Activated naive CD4-positive, alpha-beta T cell treated with anti-CD3 and anti-CD28 coated beads, Interleukin-2, amount 50 U/mL, for 24 hours (primary cell): ENCODE measurements at regions not wholly inside any gene's neighbourhood (a gene's known extent, or its start where the extent isn't known, plus 50 kb on each side); places are given as distances from the start of the nearest gene placed in this dataset.

Source experiments
- H3K27ac Mint-ChIP-seq: one replicate; pipeline ENCODE4 v1.8.0; 2021; ENCODE audit warnings: mild to moderate bottlenecking, mixed read lengths
- H3K27me3 Mint-ChIP-seq: one replicate; pipeline ENCODE4 v1.8.0; 2021; ENCODE audit warnings: mixed read lengths
- H3K36me3 Mint-ChIP-seq: one replicate; pipeline ENCODE4 v1.8.0; 2021; ENCODE audit warnings: mixed read lengths
- H3K4me1 Mint-ChIP-seq: one replicate; pipeline ENCODE4 v1.8.0; 2021; ENCODE audit warnings: mixed read lengths
- H3K4me3 Mint-ChIP-seq: one replicate; pipeline ENCODE4 v1.8.0; 2021; ENCODE audit warnings: mild to moderate bottlenecking, mixed read lengths
- H3K9me3 Mint-ChIP-seq: one replicate; pipeline ENCODE4 v1.8.0; 2021; ENCODE audit warnings: mixed read lengths

GRCh38 chr13:56332671-56333070 is 808.0 kb upstream of the PRR20A start:
- H3K9me3 Mint-ChIP-seq: no peaks in the 10 kb centered on the region

GRCh38 chr13:56335775-56336174 is 804.9 kb upstream of the PRR20A start:
- H3K36me3 Mint-ChIP-seq: no peaks in the 10 kb centered on the region
- no peaks in the 10 kb centered on the region for H3K4me1 Mint-ChIP-seq
- no peak overlapping the region for H3K27ac Mint-ChIP-seq
- no peak overlapping the region for H3K4me3 Mint-ChIP-seq
- H3K9me3 Mint-ChIP-seq: peaks cover 7% of the 10 kb centered on the region
- no peaks in the 10 kb centered on the region for H3K27me3 Mint-ChIP-seq

More at GRCh38 chr13:56332671-56333070, 808.0 kb upstream of the PRR20A start:
- no peaks in the 10 kb centered on the region for H3K36me3 Mint-ChIP-seq
- H3K27ac Mint-ChIP-seq: no peak overlapping the region
- H3K4me3 Mint-ChIP-seq: no peak overlapping the region
- no peaks in the 10 kb centered on the region for H3K4me1 Mint-ChIP-seq
- H3K27me3 Mint-ChIP-seq: no peaks in the 10 kb centered on the region

GRCh38 chr13:56338421-56338820 is 802.3 kb upstream of the PRR20A start:
- H3K4me3 Mint-ChIP-seq: no peak overlapping the region
- no peak overlapping the region for H3K27ac Mint-ChIP-seq

GRCh38 chr13:56347014-56347413 is 793.7 kb upstream of the PRR20A start:
- Mint-ChIP-seq H3K27me3 (no peaks in the 10 kb centered on the region), H3K36me3 (no peaks in the 10 kb centered on the region), H3K4me1 (no peaks in the 10 kb centered on the region), H3K4me3 (no peak overlapping the region), H3K9me3 (peaks cover 7% of the 10 kb centered on the region), H3K27ac (no peak overlapping the region)

More at GRCh38 chr13:56338421-56338820, 802.3 kb upstream of the PRR20A start:
- H3K27me3 Mint-ChIP-seq: no peaks in the 10 kb centered on the region
- peaks cover 17% of the 10 kb centered on the region for H3K9me3 Mint-ChIP-seq
- H3K36me3 Mint-ChIP-seq: no peaks in the 10 kb centered on the region
- H3K4me1 Mint-ChIP-seq: no peaks in the 10 kb centered on the region

- no peak overlapping the region for H3K4me3 Mint-ChIP-seq
- H3K9me3 Mint-ChIP-seq: peaks cover 7% of the 10 kb centered on the region
- no peaks in the 10 kb centered on the region for H3K36me3 Mint-ChIP-seq
- H3K4me1 Mint-ChIP-seq: no peaks in the 10 kb centered on the region
- no peak overlapping the region for H3K27ac Mint-ChIP-seq
- no peaks in the 10 kb centered on the region for H3K27me3 Mint-ChIP-seq
Measured at GRCh38 chr13:56349866-56350265, 790.9 kb upstream of the PRR20A start.

- no peaks in the 10 kb centered on the region for H3K27me3 Mint-ChIP-seq
- H3K36me3 Mint-ChIP-seq: no peaks in the 10 kb centered on the region
- no peak overlapping the region for H3K27ac Mint-ChIP-seq
- no peak overlapping the region for H3K4me3 Mint-ChIP-seq
- H3K9me3 Mint-ChIP-seq: peaks cover 7% of the 10 kb centered on the region
- no peaks in the 10 kb centered on the region for H3K4me1 Mint-ChIP-seq
Measured at GRCh38 chr13:56351041-56351440, 789.7 kb upstream of the PRR20A start.

GRCh38 chr13:56352361-56352760 is 788.4 kb upstream of the PRR20A start:
- H3K4me1 Mint-ChIP-seq: no peaks in the 10 kb centered on the region

GRCh38 chr13:56352901-56353300 is 787.8 kb upstream of the PRR20A start:
- H3K27ac Mint-ChIP-seq: no peak overlapping the region
- no peaks in the 10 kb centered on the region for H3K4me1 Mint-ChIP-seq
- H3K27me3 Mint-ChIP-seq: no peaks in the 10 kb centered on the region
- no peaks in the 10 kb centered on the region for H3K36me3 Mint-ChIP-seq
- H3K4me3 Mint-ChIP-seq: no peak overlapping the region
- H3K9me3 Mint-ChIP-seq: peaks cover 11% of the 10 kb centered on the region

More at GRCh38 chr13:56352361-56352760, 788.4 kb upstream of the PRR20A start:
- H3K27me3 Mint-ChIP-seq: no peaks in the 10 kb centered on the region
- no peaks in the 10 kb centered on the region for H3K36me3 Mint-ChIP-seq
- H3K27ac Mint-ChIP-seq: no peak overlapping the region
- peaks cover 7% of the 10 kb centered on the region for H3K9me3 Mint-ChIP-seq
- H3K4me3 Mint-ChIP-seq: no peak overlapping the region

GRCh38 chr13:56356690-56357089 is 784.0 kb upstream of the PRR20A start:
- no peaks in the 10 kb centered on the region for H3K27me3 Mint-ChIP-seq
- no peaks in the 10 kb centered on the region for H3K36me3 Mint-ChIP-seq
- no peaks in the 10 kb centered on the region for H3K4me1 Mint-ChIP-seq
- H3K27ac Mint-ChIP-seq: no peak overlapping the region
- H3K4me3 Mint-ChIP-seq: no peak overlapping the region
- peaks cover 11% of the 10 kb centered on the region for H3K9me3 Mint-ChIP-seq

- no peak overlapping the region for H3K27ac Mint-ChIP-seq
- H3K4me1 Mint-ChIP-seq: no peaks in the 10 kb centered on the region
- H3K36me3 Mint-ChIP-seq: peaks cover 3% of the 10 kb centered on the region
- no peak overlapping the region for H3K4me3 Mint-ChIP-seq
- peaks cover 8% of the 10 kb centered on the region for H3K9me3 Mint-ChIP-seq
- no peaks in the 10 kb centered on the region for H3K27me3 Mint-ChIP-seq
Measured at GRCh38 chr13:56378566-56378965, 762.2 kb upstream of the PRR20A start.

- Mint-ChIP-seq H3K4me3 (no peak overlapping the region), H3K36me3 (no peaks in the 10 kb centered on the region), H3K9me3 (peaks cover 13% of the 10 kb centered on the region), H3K27me3 (no peaks in the 10 kb centered on the region), H3K27ac (no peak overlapping the region), H3K4me1 (no peaks in the 10 kb centered on the region)
Measured at GRCh38 chr13:56393549-56393948, 747.2 kb upstream of the PRR20A start.

- no peaks in the 10 kb centered on the region for H3K27me3 Mint-ChIP-seq
- no peaks in the 10 kb centered on the region for H3K36me3 Mint-ChIP-seq
- H3K4me3 Mint-ChIP-seq: no peak overlapping the region
- H3K27ac Mint-ChIP-seq: no peak overlapping the region
- H3K4me1 Mint-ChIP-seq: no peaks in the 10 kb centered on the region
- H3K9me3 Mint-ChIP-seq: peaks cover 11% of the 10 kb centered on the region
Measured at GRCh38 chr13:56396318-56396717, 744.4 kb upstream of the PRR20A start.

- H3K9me3 Mint-ChIP-seq: peaks cover 11% of the 10 kb centered on the region
- H3K4me1 Mint-ChIP-seq: no peaks in the 10 kb centered on the region
- no peaks in the 10 kb centered on the region for H3K27me3 Mint-ChIP-seq
- no peak overlapping the region for H3K4me3 Mint-ChIP-seq
- H3K27ac Mint-ChIP-seq: no peak overlapping the region
- no peaks in the 10 kb centered on the region for H3K36me3 Mint-ChIP-seq
Measured at GRCh38 chr13:56400774-56401173, 739.9 kb upstream of the PRR20A start.

GRCh38 chr13:56412856-56413255 is 727.9 kb upstream of the PRR20A start:
- Mint-ChIP-seq H3K27me3 (no peaks in the 10 kb centered on the region), H3K4me3 (no peak overlapping the region), H3K9me3 (peaks cover 25% of the 10 kb centered on the region), H3K36me3 (no peaks in the 10 kb centered on the region), H3K4me1 (no peaks in the 10 kb centered on the region), H3K27ac (no peak overlapping the region)

GRCh38 chr13:56424246-56424645 is 716.5 kb upstream of the PRR20A start:
- Mint-ChIP-seq H3K27ac (no peak overlapping the region), H3K9me3 (no peaks in the 10 kb centered on the region), H3K4me3 (no peak overlapping the region), H3K27me3 (no peaks in the 10 kb centered on the region), H3K36me3 (no peaks in the 10 kb centered on the region), H3K4me1 (no peaks in the 10 kb centered on the region)

- no peaks in the 10 kb centered on the region for H3K4me1 Mint-ChIP-seq
- peaks cover 30% of the 10 kb centered on the region for H3K9me3 Mint-ChIP-seq
- no peak overlapping the region for H3K27ac Mint-ChIP-seq
- no peak overlapping the region for H3K4me3 Mint-ChIP-seq
- no peaks in the 10 kb centered on the region for H3K27me3 Mint-ChIP-seq
- H3K36me3 Mint-ChIP-seq: no peaks in the 10 kb centered on the region
Measured at GRCh38 chr13:56457535-56458190, 683.1 kb upstream of the PRR20A start.

- H3K4me1 Mint-ChIP-seq: no peaks in the 10 kb centered on the region
- H3K9me3 Mint-ChIP-seq: peaks cover 30% of the 10 kb centered on the region
- no peaks in the 10 kb centered on the region for H3K27me3 Mint-ChIP-seq
- H3K36me3 Mint-ChIP-seq: no peaks in the 10 kb centered on the region
- H3K4me3 Mint-ChIP-seq: no peak overlapping the region
- no peak overlapping the region for H3K27ac Mint-ChIP-seq
Measured at GRCh38 chr13:56459286-56459685, 681.4 kb upstream of the PRR20A start.
